Testis (tissue), 2 donors: ENCODE measurements at regions not wholly inside any gene's neighbourhood (a gene's known extent, or its start where the extent isn't known, plus 50 kb on each side); places are given as distances from the start of the nearest gene placed in this dataset.

ENCODE experiments used
- DNase-seq: peaks from one replicate; pipeline ENCODE4 v3.0.0-alpha.2; 2019
- H3K27ac ChIP-seq, 2 donors: fragments of 200-600 bp; sonication (generic); one replicate each; pipeline ENCODE4 v1.5.1; 2019
- H3K27me3 ChIP-seq: fragments of 200-600 bp; sonication (generic); one replicate; pipeline ENCODE4 v1.5.1; 2019
- H3K36me3 ChIP-seq: fragments of 200-600 bp; sonication (generic); one replicate; pipeline ENCODE4 v1.5.1; 2017; ENCODE audit warnings: low read depth; ENCODE audit errors: missing control alignments
- H3K4me1 ChIP-seq: fragments of 200-600 bp; sonication (generic); one replicate; pipeline ENCODE4 v1.5.1; 2019
- H3K4me3 ChIP-seq, 2 donors: fragments of 200-600 bp; sonication (generic); one replicate each; pipeline ENCODE4 v1.5.1; 2017 to 2019
- H3K9me3 ChIP-seq: fragments of 200-600 bp; sonication (generic); one replicate; pipeline ENCODE4 v1.5.1; 2017
- POLR2A ChIP-seq: fragments of 450-650 bp; IDR thresholded peaks from one replicate; pipeline ENCODE4 v1.6.1; 2017; ENCODE audit warnings: antibody characterized with exemption, mild to moderate bottlenecking, moderate library complexity
- WGBS, 2 donors: methylation state at CpG; one replicate each; pipeline ENCODE4 v1.1.5; 2018; 5-methylcytosine and 5-hydroxymethylcytosine counted together
- intact Hi-C: fragments of 100-400 bp; cut with DNase I; formaldehyde crosslinking; loops from one replicate; pipeline ENCODE4 v1.15.1; 2023; ENCODE audit warnings: low total_unique reads
- TF ChIP-seq, protein P1 (sequence below), 3 experiments: fragments of 450-650 bp in 2 of 3; fragments of 200-600 bp in 1 of 3; sonication (generic) in 1 of 3; IDR thresholded peaks; one replicate each; pipeline ENCODE4 v1.5.1; 2016 to 2019; ENCODE audit warnings: antibody characterized with exemption in 3 of 3, mild to moderate bottlenecking in 2 of 3, moderate library complexity in 1 of 3

DNA sequence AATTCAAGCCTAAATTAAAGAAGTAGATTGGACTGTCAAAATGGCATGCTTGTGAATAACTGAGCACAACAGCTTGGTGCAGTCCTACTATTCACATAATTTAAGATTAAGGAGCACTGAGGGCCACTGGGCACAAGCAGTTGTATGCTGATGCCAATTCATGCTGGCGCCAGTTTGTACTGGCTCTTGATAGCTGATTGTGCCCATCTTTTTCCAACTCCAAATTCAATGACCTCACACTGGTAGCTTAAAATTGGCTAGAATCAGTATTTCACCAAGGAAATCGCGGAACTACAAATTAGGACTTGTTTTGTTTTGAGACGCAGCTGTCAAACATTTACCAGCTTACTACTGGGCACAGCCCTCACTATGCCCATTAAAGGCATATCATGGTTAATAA lies 969.2 kb downstream of the JRKL start:
- H3K4me1 ChIP-seq: no peaks in the 10 kb centered on the region
- DNase-seq: no peak
- TF ChIP-seq POLR2A: no peak
- TF ChIP-seq, protein P1, sequence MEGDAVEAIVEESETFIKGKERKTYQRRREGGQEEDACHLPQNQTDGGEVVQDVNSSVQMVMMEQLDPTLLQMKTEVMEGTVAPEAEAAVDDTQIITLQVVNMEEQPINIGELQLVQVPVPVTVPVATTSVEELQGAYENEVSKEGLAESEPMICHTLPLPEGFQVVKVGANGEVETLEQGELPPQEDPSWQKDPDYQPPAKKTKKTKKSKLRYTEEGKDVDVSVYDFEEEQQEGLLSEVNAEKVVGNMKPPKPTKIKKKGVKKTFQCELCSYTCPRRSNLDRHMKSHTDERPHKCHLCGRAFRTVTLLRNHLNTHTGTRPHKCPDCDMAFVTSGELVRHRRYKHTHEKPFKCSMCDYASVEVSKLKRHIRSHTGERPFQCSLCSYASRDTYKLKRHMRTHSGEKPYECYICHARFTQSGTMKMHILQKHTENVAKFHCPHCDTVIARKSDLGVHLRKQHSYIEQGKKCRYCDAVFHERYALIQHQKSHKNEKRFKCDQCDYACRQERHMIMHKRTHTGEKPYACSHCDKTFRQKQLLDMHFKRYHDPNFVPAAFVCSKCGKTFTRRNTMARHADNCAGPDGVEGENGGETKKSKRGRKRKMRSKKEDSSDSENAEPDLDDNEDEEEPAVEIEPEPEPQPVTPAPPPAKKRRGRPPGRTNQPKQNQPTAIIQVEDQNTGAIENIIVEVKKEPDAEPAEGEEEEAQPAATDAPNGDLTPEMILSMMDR (IDR thresholded peaks at IDR 0.05): no peak
- no peaks in the 10 kb centered on the region for H3K9me3 ChIP-seq
- intact Hi-C loops: no loop called here
- 79 to 97% methylated on average over 4 of the region's 4 CpGs for WGBS, 2 donors
- H3K27ac ChIP-seq: no peak overlapping the region
- no peak overlapping the region for H3K4me3 ChIP-seq
- H3K36me3 ChIP-seq: no peaks in the 10 kb centered on the region
- no peaks in the 10 kb centered on the region for H3K27me3 ChIP-seq

- TF ChIP-seq, protein P1 (IDR thresholded peaks at IDR 0.05): no peak
- no peak for TF ChIP-seq POLR2A
- no peaks in the 10 kb centered on the region for H3K9me3 ChIP-seq
- H3K4me3 ChIP-seq: no peak overlapping the region
- no peaks in the 10 kb centered on the region for H3K27me3 ChIP-seq
- WGBS, 2 donors: 60 to 63% methylated on average over 1 of the region's 1 CpG
- no peak overlapping the region for H3K27ac ChIP-seq
- DNase-seq: no peak
- intact Hi-C loops: no loop called here
- H3K36me3 ChIP-seq: no peaks in the 10 kb centered on the region
- H3K4me1 ChIP-seq: no peaks in the 10 kb centered on the region
Observed at GRCh38 chr11:97361812-97362378, 972.1 kb downstream of the JRKL start.

DNA sequence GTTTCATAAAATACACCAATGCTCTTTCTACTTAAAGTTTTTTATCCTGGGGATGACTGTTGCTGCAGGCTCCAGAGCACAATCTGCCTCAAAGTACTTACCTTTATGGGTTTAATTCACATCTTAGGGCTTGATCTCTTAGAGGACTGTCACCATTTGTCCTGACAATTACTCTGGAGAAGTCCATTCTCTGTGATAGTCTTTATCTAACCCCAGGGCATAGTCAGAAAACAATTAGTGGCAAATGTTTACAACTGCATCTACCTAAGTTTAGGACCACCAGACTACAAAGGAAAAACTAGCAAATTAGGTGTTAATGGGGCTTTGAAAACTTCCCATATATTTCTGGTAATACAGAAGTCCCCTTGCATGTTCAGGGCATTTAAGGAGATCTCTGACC lies 973.5 kb downstream of the JRKL start:
- Histone ChIP-seq H3K4me3 (no peak overlapping the region), H3K4me1 (no peaks in the 10 kb centered on the region)

GRCh38 chr11:97364047-97364446 lies 974.2 kb downstream of the JRKL start:
- Histone ChIP-seq H3K4me1 (no peaks in the 10 kb centered on the region), H3K4me3 (no peak overlapping the region), H3K9me3 (no peaks in the 10 kb centered on the region), H3K27me3 (no peaks in the 10 kb centered on the region), H3K36me3 (no peaks in the 10 kb centered on the region), H3K27ac (no peak overlapping the region)
- intact Hi-C loops: no loop called here
- TF ChIP-seq POLR2A: no peak
- TF ChIP-seq, protein P1 (IDR thresholded peaks at IDR 0.05): no peak
- WGBS, 2 donors: 56 to 60% methylated on average over 1 of the region's 1 CpG
- DNase-seq: no peak

More for the DNA sequence above, 973.5 kb downstream of the JRKL start:
- H3K27me3 ChIP-seq: no peaks in the 10 kb centered on the region
- no peaks in the 10 kb centered on the region for H3K9me3 ChIP-seq
- no peaks in the 10 kb centered on the region for H3K36me3 ChIP-seq
- no peak overlapping the region for H3K27ac ChIP-seq
- no peak for TF ChIP-seq POLR2A
- TF ChIP-seq, protein P1 (IDR thresholded peaks at IDR 0.05): no peak
- intact Hi-C loops: no loop called here
- no peak for DNase-seq

- 93 to 95% methylated on average over 4 to 10 of the region's 10 CpGs for WGBS, 2 donors
- H3K4me3 ChIP-seq: no peak overlapping the region
- intact Hi-C loops: no loop called here
- no peak for DNase-seq
- no peaks in the 10 kb centered on the region for H3K27me3 ChIP-seq
- no peaks in the 10 kb centered on the region for H3K4me1 ChIP-seq
- H3K36me3 ChIP-seq: no peaks in the 10 kb centered on the region
- H3K9me3 ChIP-seq: no peaks in the 10 kb centered on the region
- TF ChIP-seq, protein P1 (IDR thresholded peaks at IDR 0.05): no peak
- TF ChIP-seq POLR2A: no peak
- no peak overlapping the region for H3K27ac ChIP-seq
Observed at GRCh38 chr11:97367406-97368083, 977.7 kb downstream of the JRKL start.
